ENCODE measurements at regions not wholly inside any gene's neighbourhood (a gene's known extent, or its start where the extent isn't known, plus 50 kb on each side); places are given as distances from the start of the nearest gene placed in this dataset.

DNA sequence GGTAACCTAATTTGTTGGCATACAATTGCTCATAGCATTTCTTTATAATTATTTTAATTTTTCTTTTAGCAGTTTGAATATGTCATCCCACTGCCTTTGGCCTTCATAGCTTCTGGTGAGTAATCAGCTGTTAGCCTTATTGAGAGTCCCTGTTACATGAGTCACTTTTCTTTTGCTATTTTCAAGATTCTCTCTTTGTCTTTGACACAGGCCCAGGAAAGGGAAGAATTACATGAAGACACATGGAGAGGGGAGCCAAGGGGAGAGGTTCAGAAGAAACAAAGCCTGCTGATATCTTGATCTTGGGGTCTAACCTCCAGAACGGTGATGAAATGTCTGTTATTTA lies 418.2 kb downstream of the METTL15 start:
- H3K36me3 Mint-ChIP-seq (ENCODE audit: low read depth): peaks cover 19% of the 10 kb centered on the region
- no peak overlapping the region for H3K27ac Mint-ChIP-seq (ENCODE audit: unreplicated experiment)
- no peak overlapping the region for H3K4me3 Mint-ChIP-seq
- H3K4me1 Mint-ChIP-seq: no peaks in the 10 kb centered on the region
- no peaks in the 10 kb centered on the region for H3K27me3 Mint-ChIP-seq (ENCODE audit: low read depth)
- peaks cover 13% of the 10 kb centered on the region for H3K9me3 Mint-ChIP-seq
- TF ChIP-seq, protein P1, sequence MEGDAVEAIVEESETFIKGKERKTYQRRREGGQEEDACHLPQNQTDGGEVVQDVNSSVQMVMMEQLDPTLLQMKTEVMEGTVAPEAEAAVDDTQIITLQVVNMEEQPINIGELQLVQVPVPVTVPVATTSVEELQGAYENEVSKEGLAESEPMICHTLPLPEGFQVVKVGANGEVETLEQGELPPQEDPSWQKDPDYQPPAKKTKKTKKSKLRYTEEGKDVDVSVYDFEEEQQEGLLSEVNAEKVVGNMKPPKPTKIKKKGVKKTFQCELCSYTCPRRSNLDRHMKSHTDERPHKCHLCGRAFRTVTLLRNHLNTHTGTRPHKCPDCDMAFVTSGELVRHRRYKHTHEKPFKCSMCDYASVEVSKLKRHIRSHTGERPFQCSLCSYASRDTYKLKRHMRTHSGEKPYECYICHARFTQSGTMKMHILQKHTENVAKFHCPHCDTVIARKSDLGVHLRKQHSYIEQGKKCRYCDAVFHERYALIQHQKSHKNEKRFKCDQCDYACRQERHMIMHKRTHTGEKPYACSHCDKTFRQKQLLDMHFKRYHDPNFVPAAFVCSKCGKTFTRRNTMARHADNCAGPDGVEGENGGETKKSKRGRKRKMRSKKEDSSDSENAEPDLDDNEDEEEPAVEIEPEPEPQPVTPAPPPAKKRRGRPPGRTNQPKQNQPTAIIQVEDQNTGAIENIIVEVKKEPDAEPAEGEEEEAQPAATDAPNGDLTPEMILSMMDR (conservative IDR thresholded peaks at IDR 0.05): no peak
- no peak for DNase-seq (ENCODE audit: low read depth, low spot score)

GRCh38 chr11:28525636-28526405 lies 417.6 kb downstream of the METTL15 start:
- Mint-ChIP-seq H3K36me3 (ENCODE audit: low read depth) (peaks cover 19% of the 10 kb centered on the region), H3K4me1 (no peaks in the 10 kb centered on the region), H3K4me3 (no peak overlapping the region), H3K9me3 (peaks cover 13% of the 10 kb centered on the region), H3K27ac (ENCODE audit: unreplicated experiment) (no peak overlapping the region), H3K27me3 (ENCODE audit: low read depth) (no peaks in the 10 kb centered on the region)
- TF ChIP-seq, protein P1 (conservative IDR thresholded peaks at IDR 0.05): no peak
- no peak for DNase-seq (ENCODE audit: low read depth, low spot score)

- DNase-seq (ENCODE audit: low read depth, low spot score): no peak
- Mint-ChIP-seq H3K27me3 (ENCODE audit: low read depth) (no peaks in the 10 kb centered on the region), H3K9me3 (peaks cover 13% of the 10 kb centered on the region), H3K36me3 (ENCODE audit: low read depth) (peaks cover 19% of the 10 kb centered on the region), H3K27ac (ENCODE audit: unreplicated experiment) (no peak overlapping the region), H3K4me1 (no peaks in the 10 kb centered on the region), H3K4me3 (no peak overlapping the region)
- TF ChIP-seq, protein P1 (conservative IDR thresholded peaks at IDR 0.05): no peak
Measured at GRCh38 chr11:28524098-28524497, 415.9 kb downstream of the METTL15 start.

GRCh38 chr11:28521075-28521474 lies 412.9 kb downstream of the METTL15 start:
- peaks cover 11% of the 10 kb centered on the region for H3K36me3 Mint-ChIP-seq (ENCODE audit: low read depth)
- no peak for DNase-seq (ENCODE audit: low read depth, low spot score)
- H3K27ac Mint-ChIP-seq (ENCODE audit: unreplicated experiment): no peak overlapping the region
- peaks cover 7% of the 10 kb centered on the region for H3K4me1 Mint-ChIP-seq
- H3K4me3 Mint-ChIP-seq: no peak overlapping the region
- TF ChIP-seq, protein P1 (conservative IDR thresholded peaks at IDR 0.05): no peak
- H3K27me3 Mint-ChIP-seq (ENCODE audit: low read depth): no peaks in the 10 kb centered on the region
- H3K9me3 Mint-ChIP-seq: peaks cover 8% of the 10 kb centered on the region

GRCh38 chr11:28520291-28520690 lies 412.1 kb downstream of the METTL15 start:
- Mint-ChIP-seq H3K27me3 (ENCODE audit: low read depth) (no peaks in the 10 kb centered on the region), H3K4me3 (no peak overlapping the region), H3K36me3 (ENCODE audit: low read depth) (peaks cover 8% of the 10 kb centered on the region), H3K4me1 (peaks cover 7% of the 10 kb centered on the region), H3K9me3 (peaks cover 8% of the 10 kb centered on the region), H3K27ac (ENCODE audit: unreplicated experiment) (no peak overlapping the region)
- TF ChIP-seq, protein P1 (conservative IDR thresholded peaks at IDR 0.05): no peak
- no peak for DNase-seq (ENCODE audit: low read depth, low spot score)
